ENCODE measurements at regions not wholly inside any gene's neighbourhood (a gene's known extent, or its start where the extent isn't known, plus 50 kb on each side); places are given as distances from the start of the nearest gene placed in this dataset.

GRCh38 chr20:1773816-1774215, 116.2 kb upstream of the SIRPG start:
- TF ChIP-seq YY1 (IDR thresholded peaks at IDR 0.05; ENCODE audit: insufficient read depth, insufficient read length) (no peak), ZNF274 (IDR thresholded peaks at IDR 0.05; ENCODE audit: low read depth, low read length) (no peak), SUZ12 (IDR thresholded peaks at IDR 0.05; ENCODE audit: extremely low read depth, insufficient read depth, insufficient read length) (no peak)
